MG63 (cell line): ENCODE measurements at regions not wholly inside any gene's neighbourhood (a gene's known extent, or its start where the extent isn't known, plus 50 kb on each side); places are given as distances from the start of the nearest gene placed in this dataset.
A peak's percentile ranks its signal among the peaks of the same experiment; 100 is the strongest.
"Not testable (repeated sequence)": the region's sequence is repeated elsewhere in the genome, so short reads cannot be mapped to it uniquely, and the experiment has no call there.

Source experiments
- DNase-seq: peaks from one replicate; pipeline ENCODE4 v3.0.0-alpha.2; 2020
- H3K27me3 ChIP-seq: fragments of 250-450 bp; sonication (Bioruptor Pico); 2 replicates; pipeline ENCODE4 v1.5.1; 2020; ENCODE audit warnings: mild to moderate bottlenecking, moderate library complexity
- H3K36me3 ChIP-seq: fragments of 250-450 bp; sonication (Bioruptor Pico); 2 replicates; pipeline ENCODE4 v1.5.1; 2020; ENCODE audit warnings: mild to moderate bottlenecking, moderate library complexity
- H3K4me3 ChIP-seq: fragments of 250-450 bp; sonication (Bioruptor Pico); 2 replicates; pipeline ENCODE4 v1.5.1; 2020; ENCODE audit warnings: mild to moderate bottlenecking, moderate library complexity
- H3K9me3 ChIP-seq: fragments of 250-450 bp; sonication (Bioruptor Pico); 2 replicates; pipeline ENCODE4 v1.5.1; 2020; ENCODE audit warnings: mild to moderate bottlenecking, moderate library complexity

GRCh38 chr3:16695710-16696109 is 90.5 kb upstream of the DAZL start:
- no peaks in the 10 kb centered on the region for H3K36me3 ChIP-seq
- H3K4me3 ChIP-seq, result no peak overlapping the region
- H3K9me3 ChIP-seq, result no peaks in the 10 kb centered on the region
- no peak for DNase-seq
- no peaks in the 10 kb centered on the region for H3K27me3 ChIP-seq

GRCh38 chr3:16697443-16698147 is 92.4 kb upstream of the DAZL start:
- Histone ChIP-seq H3K36me3 (no peaks in the 10 kb centered on the region), H3K27me3 (no peaks in the 10 kb centered on the region), H3K9me3 (no peaks in the 10 kb centered on the region), H3K4me3 (no peak overlapping the region)
- no peak for DNase-seq

GRCh38 chr3:16700651-16701050 is 95.4 kb upstream of the DAZL start:
- Histone ChIP-seq H3K27me3 (no peaks in the 10 kb centered on the region), H3K36me3 (no peaks in the 10 kb centered on the region), H3K4me3 (no peak overlapping the region), H3K9me3 (no peaks in the 10 kb centered on the region)
- DNase-seq, result no peak

GRCh38 chr3:16704941-16705340 is 99.7 kb upstream of the DAZL start:
- no peak for DNase-seq
- Histone ChIP-seq H3K4me3 (no peak overlapping the region), H3K9me3 (no peaks in the 10 kb centered on the region), H3K27me3 (no peaks in the 10 kb centered on the region), H3K36me3 (no peaks in the 10 kb centered on the region)

GRCh38 chr3:16707260-16707659 is 102.0 kb upstream of the DAZL start:
- Histone ChIP-seq H3K36me3 (no peaks in the 10 kb centered on the region), H3K27me3 (no peaks in the 10 kb centered on the region), H3K4me3 (no peak overlapping the region), H3K9me3 (no peaks in the 10 kb centered on the region)
- DNase-seq, result no peak

- Histone ChIP-seq H3K36me3 (no peaks in the 10 kb centered on the region), H3K4me3 (no peak overlapping the region)
- no peak for DNase-seq
Observed at GRCh38 chr3:16708285-16708684, 103.1 kb upstream of the DAZL start.

GRCh38 chr3:16711691-16712090 is 106.5 kb upstream of the DAZL start:
- not testable (repeated sequence) for DNase-seq, H3K4me3 ChIP-seq, H3K27me3 ChIP-seq, H3K36me3 ChIP-seq, H3K9me3 ChIP-seq

More at GRCh38 chr3:16708285-16708684, 103.1 kb upstream of the DAZL start:
- Histone ChIP-seq H3K27me3 (no peaks in the 10 kb centered on the region), H3K9me3 (no peaks in the 10 kb centered on the region)

GRCh38 chr3:16715281-16715680 is 110.1 kb upstream of the DAZL start:
- peaks cover 2% of the 10 kb centered on the region; the same call in 1 of the 2 replicates for H3K9me3 ChIP-seq
- no peaks in the 10 kb centered on the region for H3K27me3 ChIP-seq
- no peaks in the 10 kb centered on the region for H3K36me3 ChIP-seq
- no peak overlapping the region for H3K4me3 ChIP-seq
- no peak for DNase-seq

- Histone ChIP-seq H3K9me3 (no peaks in the 10 kb centered on the region), H3K4me3 (no peak overlapping the region), H3K36me3 (no peaks in the 10 kb centered on the region), H3K27me3 (no peaks in the 10 kb centered on the region)
- DNase-seq, result no peak
Observed at GRCh38 chr3:16719426-16719825, 114.2 kb upstream of the DAZL start.

GRCh38 chr3:16720367-16720940 is 115.2 kb upstream of the DAZL start:
- Histone ChIP-seq H3K36me3 (no peaks in the 10 kb centered on the region), H3K4me3 (no peak overlapping the region), H3K27me3 (no peaks in the 10 kb centered on the region), H3K9me3 (no peaks in the 10 kb centered on the region)
- no peak for DNase-seq

- Histone ChIP-seq H3K27me3 (no peaks in the 10 kb centered on the region), H3K36me3 (no peaks in the 10 kb centered on the region), H3K4me3 (no peak overlapping the region), H3K9me3 (0 out of 2 replicates have a peak, but pooled peaks cover 3% of the 10 kb centered on the region)
- no peak for DNase-seq
Observed at GRCh38 chr3:16721494-16721893, 116.3 kb upstream of the DAZL start.

- no peak for DNase-seq
- Histone ChIP-seq H3K36me3 (no peaks in the 10 kb centered on the region), H3K27me3 (no peaks in the 10 kb centered on the region), H3K4me3 (no peak overlapping the region), H3K9me3 (0 out of 2 replicates have a peak, but pooled peaks cover 4% of the 10 kb centered on the region)
Observed at GRCh38 chr3:16723978-16724377, 118.8 kb upstream of the DAZL start.

GRCh38 chr3:16724487-16724886 is 119.3 kb upstream of the DAZL start:
- 0 out of 2 replicates have a peak, but pooled peaks cover 4% of the 10 kb centered on the region for H3K9me3 ChIP-seq
- H3K27me3 ChIP-seq, result no peaks in the 10 kb centered on the region
- no peak for DNase-seq
- no peaks in the 10 kb centered on the region for H3K36me3 ChIP-seq
- H3K4me3 ChIP-seq, result no peak overlapping the region

- Histone ChIP-seq H3K27me3 (no peaks in the 10 kb centered on the region), H3K9me3 (0 out of 2 replicates have a peak, but pooled peaks cover 4% of the 10 kb centered on the region), H3K4me3 (no peak overlapping the region), H3K36me3 (no peaks in the 10 kb centered on the region)
- DNase-seq, result no peak
Observed at GRCh38 chr3:16725972-16726371, 120.7 kb upstream of the DAZL start.

- peak; percentile 39 for DNase-seq
- H3K9me3 ChIP-seq, result 0 out of 2 replicates have a peak, but pooled peaks cover 4% of the 10 kb centered on the region
- H3K36me3 ChIP-seq, result no peaks in the 10 kb centered on the region
- H3K4me3 ChIP-seq, result no peak overlapping the region
- no peaks in the 10 kb centered on the region for H3K27me3 ChIP-seq
Observed at GRCh38 chr3:16728770-16729745, 123.8 kb upstream of the DAZL start.

GRCh38 chr3:16738451-16738850 is 133.2 kb upstream of the DAZL start:
- Histone ChIP-seq H3K4me3 (no peak overlapping the region), H3K27me3 (no peaks in the 10 kb centered on the region), H3K9me3 (peaks cover 13% of the 10 kb centered on the region; the same call in 1 of the 2 replicates), H3K36me3 (no peaks in the 10 kb centered on the region)
- no peak for DNase-seq

- H3K27me3 ChIP-seq, result no peaks in the 10 kb centered on the region
- no peak for DNase-seq
- no peak overlapping the region for H3K4me3 ChIP-seq
- H3K9me3 ChIP-seq, result peaks cover 15% of the 10 kb centered on the region; the same call in 1 of the 2 replicates
- no peaks in the 10 kb centered on the region for H3K36me3 ChIP-seq
Observed at GRCh38 chr3:16739541-16740105, 134.4 kb upstream of the DAZL start.
